ENCODE measurements at regions not wholly inside any gene's neighbourhood (a gene's known extent, or its start where the extent isn't known, plus 50 kb on each side); places are given as distances from the start of the nearest gene placed in this dataset.

DNA sequence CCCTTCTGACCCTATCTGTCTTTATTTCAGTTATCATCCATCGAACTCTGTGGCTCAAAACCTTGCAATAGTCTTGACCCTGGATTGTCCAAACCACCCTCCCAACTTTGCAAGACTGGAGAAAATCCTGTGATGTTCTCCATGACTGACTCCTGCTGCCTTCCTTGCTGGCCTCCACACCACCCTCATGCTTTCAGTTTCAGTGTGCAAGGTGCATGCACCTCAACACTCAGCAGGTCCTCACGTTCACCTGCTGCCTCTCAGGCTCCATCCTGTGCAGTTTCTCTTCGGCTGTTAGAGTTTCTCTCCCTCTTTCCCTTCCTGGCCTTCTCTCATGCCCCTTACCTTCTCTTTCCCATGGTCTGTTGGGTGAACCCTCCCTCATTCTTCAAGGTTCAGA lies 59.4 kb upstream of the ASIC2 start:
- no peak for DNase-seq (ENCODE audit: low read depth)

DNA sequence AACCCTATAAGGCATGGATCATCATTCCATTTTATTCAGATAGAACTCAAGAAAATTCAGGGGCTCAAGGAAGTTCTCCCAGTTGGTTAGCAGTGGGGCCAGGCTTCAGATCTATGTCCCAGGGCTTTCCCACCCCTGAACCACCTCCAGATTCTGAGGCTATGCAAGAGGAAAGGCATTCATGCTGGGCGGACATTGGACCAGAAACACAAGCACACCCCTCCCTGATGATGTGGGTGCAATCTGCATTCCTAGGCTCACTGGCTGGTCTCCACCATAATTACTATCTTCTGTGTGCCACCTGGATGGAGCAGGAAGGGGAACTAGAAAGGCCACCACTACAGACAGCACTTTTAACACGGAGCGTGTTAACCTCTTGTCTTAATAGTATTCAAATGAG lies 63.2 kb upstream of the ASIC2 start:
- DNase-seq (ENCODE audit: low read depth) = no peak

DNA sequence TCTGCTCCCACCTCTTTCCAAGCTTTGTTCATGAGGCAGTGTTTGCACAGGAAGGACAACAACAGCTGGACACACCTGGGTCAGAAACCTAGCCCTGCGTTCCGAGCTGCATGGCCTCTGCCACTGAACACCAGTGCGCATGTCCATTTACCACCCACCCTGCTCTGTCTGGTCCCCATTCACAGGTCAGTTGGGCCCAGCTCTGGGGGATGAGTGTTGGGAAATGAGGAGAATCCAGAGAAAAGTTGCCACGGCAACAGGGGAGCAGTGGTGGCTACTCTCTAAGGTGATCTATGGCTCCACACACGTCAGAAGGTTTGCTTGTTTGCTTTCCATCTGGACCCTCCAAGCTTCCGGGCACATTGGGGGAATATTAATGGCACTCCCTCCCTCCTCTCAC lies 70.4 kb upstream of the ASIC2 start:
- no peak for DNase-seq (ENCODE audit: low read depth)

DNA sequence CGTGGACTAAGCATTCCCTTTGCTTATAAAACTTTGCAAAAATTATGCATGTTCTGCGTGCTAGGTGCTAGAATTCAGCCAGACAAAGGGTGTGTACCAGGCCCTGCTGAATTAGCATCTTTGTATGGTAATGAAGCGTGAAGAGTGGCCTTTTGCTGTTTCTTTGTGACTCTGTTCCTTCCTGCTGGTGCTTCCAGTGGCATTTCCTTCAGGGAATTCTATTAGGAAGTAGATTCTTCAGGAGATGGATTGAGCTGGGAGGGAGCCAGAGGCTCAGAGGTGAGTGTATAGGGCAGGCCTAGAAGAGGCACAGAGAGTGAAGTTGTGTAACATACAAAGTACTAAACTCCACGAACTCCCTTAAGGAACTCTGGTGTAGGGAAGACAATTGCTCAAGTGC lies 73.9 kb upstream of the ASIC2 start:
- no peak for DNase-seq (ENCODE audit: low read depth)

DNA sequence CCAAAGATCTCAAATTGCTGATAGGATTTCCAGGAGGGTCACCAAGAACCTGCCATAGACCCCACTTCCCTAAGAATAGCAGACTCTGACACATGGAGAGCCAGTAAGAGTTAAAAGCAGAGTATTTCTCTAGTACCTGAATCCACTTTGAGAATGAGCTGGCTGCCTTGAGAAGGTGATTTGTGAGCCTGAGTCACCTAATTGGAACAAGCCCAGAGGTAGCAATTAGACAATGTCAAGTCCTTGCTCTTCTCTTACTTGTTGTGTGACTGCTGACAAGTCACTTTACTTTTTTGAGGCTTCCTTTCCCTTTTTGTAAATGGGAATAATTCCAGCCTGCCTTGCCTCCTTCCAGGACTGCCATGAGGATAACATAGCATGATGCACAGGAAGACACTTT lies 76.1 kb upstream of the ASIC2 start:
- DNase-seq (ENCODE audit: low read depth) = no peak

DNA sequence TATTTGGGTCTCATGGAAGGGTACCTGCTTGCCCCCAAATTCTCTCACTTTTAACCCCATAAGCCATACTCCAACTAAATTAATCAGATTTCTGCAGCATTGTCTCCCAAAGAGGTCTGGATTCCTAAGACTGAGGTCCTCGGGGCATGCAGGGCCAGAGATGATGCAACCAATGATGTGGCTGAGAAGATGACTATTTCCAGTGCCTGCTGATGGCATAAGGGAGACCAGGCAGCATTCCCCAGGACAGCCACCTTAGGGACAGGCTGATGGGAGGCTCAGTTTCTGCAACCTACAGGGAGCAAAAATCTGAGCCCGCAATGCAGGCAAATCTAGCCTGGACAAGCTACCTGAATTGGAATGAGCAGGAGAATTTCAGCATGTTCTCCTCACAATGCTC lies 76.8 kb upstream of the ASIC2 start:
- DNase-seq (ENCODE audit: low read depth) = no peak

DNA sequence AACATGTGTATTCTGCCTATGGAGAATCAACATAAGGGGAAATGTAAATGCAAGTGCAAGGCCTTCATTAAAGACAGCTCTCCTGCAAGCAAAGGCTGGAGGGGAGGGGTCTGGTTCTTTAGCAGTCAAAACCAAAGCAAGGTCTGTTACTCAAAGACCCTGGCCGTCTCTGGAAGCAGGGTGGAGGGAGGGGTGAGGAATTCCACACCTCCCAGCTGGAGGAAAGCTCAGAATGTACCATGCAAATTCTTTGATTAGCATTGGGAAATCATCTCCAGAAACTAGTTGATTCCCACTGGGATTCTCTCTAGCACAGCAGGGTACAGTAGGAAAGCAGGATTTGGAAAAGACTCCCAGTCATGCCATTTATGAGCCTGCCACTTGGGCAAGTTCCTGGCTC lies 77.3 kb upstream of the ASIC2 start:
- no peak for DNase-seq (ENCODE audit: low read depth)

DNA sequence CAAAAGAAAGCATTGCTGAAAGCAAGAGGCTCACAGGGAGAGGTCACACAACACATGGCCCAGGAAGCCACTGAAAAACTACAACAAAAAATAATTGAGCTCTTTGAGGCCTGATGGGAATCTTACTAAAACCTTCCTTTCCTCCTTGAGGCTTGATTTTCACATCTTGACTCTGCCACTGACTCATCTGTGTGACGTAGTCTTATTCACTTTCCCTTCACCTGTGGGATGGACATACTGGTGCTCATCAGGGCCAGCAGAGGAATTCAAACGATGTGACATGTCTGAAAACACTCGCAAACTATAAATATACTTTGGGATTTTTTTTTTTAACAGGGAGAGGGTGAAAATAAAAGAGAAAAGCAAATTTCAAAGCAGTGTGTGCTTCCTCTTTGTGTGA lies 78.3 kb upstream of the ASIC2 start:
- no peak for DNase-seq (ENCODE audit: low read depth)

DNA sequence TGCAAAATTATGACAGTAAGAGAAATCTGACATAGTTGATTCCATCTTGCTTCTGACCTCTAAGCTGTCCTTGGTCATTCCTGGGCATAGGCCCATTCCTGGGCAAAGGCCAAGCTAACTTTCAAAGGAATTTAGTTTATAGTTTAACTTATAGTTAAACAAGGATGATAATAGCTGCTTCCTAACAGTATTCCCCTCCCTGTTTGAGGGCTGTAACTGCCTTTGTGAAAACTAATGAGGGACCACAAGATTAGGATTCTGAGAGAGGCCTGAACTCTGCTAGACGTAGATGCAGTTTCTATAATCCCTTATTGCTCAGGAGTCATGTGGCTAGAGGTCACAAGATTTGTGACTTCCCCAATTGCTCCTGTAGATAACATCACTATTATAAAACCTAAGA lies 80.2 kb upstream of the ASIC2 start:
- no peak for DNase-seq (ENCODE audit: low read depth)

DNA sequence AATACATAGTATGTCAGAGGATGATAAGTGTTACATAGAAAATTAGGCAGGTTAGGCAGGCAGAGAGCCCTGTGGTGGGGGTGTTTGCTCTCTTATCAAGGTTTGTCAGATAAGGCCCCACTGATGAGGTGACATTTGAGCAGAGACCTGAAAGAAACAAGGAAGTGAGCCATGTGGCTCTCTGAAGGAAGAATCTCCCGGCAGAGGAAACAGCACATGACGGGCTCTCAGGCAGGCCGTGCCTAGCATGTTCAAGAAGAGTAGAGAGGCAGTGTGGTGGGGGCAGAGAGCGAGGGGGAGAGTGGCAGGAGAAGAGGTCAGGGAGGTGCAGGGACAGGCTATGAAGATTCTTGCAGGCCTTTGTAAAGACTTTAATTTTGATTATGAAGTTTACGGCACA lies 82.0 kb upstream of the ASIC2 start:
- DNase-seq (ENCODE audit: low read depth) = no peak

DNA sequence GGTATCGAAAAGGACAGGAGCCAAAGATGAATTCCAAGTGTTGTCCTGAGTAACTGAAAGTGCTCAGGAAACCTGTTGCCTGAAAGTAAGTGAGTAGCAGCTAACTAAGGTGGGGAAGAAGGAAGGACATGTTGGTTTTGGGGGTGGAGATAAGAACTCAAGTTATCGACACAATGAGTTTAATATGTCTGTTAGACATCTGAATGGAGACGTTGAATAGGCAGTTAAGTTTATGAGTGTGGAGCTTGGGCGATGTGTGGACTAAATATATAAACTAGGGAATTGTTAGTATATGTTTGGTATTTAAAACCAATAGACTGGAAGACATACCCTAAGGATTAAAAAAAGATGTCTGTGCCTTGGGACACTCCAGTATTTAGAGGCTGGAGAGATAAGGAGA lies 82.7 kb upstream of the ASIC2 start:
- DNase-seq (ENCODE audit: low read depth) = no peak

DNA sequence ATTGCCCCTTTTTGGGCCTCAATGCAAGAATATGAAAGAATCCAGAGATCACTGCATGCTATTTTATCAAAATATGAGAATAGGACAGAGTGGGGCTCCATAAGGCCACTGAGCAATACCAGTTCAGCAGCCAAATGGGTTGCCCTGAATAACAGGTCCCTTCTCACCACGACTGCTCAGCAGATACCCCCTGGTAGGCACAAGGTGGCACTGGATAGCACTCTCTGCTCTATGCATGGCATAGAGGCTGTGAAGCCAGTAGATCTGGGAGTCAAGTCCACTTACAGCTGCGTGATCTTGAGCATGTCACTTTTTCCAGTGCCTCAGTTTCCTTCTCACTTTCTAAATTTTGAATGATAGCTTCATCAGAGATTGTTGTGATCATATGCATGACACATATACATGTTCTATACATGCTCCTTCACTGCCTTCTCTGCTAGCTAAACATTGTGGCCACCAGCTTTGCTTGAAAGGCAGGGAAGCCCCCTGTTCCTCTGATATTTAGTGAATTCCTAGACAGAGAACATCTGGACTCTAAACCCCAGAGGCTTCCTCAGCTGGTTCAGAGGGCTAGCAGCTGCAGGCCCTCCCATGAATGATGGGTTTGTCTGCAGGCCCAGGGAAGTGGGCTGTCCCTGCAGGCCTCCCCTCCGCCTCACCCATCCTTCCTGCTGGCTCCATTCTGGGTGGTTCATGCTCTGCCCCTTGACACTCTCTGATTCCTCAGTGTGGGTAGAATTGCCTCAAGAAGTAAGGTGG lies 84.9 kb upstream of the ASIC2 start:
- DNase-seq (ENCODE audit: low read depth) = no peak

DNA sequence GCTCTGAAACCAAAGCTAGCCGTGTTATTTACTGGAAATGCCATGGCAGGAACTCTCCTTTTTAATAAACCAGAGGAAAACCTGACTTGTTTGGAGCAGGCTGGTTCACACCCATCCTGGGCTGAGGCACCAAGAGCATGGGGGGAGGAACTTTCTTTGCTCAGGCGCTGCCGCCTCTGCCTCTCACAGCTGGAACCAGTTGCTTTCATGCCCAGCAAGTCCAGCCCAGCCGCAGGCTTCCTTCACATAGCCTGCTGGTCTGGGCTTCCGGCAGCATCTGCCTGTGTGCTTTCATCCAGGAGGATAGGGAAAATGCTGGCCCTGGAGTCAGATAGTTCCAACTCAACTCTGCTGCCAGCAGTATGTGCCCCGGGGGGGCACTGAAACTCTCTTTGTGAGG lies 88.1 kb upstream of the ASIC2 start:
- no peak for DNase-seq (ENCODE audit: low read depth)

DNA sequence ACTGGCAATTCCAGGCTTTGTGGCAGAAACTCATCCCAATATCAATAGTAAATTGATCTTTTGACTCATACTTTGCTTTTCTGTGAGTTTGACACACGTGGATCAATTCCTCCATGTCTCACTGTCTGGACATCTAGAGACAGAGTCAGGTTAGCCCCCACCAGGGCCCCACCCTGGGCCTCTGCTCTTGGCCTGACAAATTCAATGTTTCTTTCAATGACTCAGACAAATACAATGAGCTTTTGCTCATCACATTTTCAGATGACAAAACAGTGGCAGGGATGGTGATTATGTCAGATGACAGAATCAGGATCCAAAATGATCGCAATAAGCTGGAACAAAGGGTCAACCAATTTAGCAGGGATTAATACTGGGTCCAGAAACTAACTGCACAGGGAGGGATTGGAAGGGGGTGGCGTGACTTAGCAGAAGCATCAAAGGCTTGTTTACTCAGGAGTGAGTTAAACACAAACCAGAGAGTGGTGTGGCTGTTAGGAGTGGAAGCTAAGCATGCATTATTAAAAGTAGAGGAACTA lies 90.5 kb upstream of the ASIC2 start:
- DNase-seq (ENCODE audit: low read depth) = no peak

DNA sequence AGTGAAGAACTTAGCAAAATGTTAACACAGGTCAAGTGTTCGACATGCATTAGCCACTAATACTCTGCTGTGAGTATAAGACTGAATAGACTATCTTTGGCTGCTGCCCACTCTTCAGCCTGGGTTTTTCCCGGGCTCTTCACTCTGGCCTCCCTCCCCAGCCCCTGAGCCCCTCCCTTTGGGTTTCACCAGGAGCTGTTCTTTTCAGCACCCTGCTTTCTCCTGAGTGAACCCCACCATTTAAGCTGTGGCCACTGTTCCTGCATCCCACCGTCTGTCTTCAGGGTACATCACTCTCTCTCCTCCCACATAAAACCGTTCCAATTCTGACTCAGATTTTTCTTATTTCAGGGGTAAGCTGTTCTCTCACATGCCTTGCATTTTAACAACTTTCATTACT lies 92.0 kb upstream of the ASIC2 start:
- no peak for DNase-seq (ENCODE audit: low read depth)

DNA sequence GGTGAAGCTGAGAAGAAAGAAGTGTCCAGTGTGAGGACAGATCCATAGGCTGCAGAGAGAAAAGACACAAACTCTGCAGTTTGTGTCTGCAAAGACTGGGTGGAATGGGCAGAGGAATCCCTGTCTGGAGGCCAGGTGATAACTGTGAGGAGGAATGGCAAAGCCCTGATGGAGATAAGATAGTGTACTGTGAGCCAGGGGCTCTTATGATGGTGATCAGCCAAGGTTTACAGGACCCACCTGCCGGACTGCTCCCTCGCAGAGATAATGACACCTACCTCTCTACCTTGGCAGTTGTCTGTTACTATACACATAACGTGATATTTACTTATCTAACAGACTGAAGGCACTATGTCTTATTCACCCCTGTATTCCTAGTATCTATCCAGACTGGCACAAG lies 92.6 kb upstream of the ASIC2 start:
- DNase-seq (ENCODE audit: low read depth) = no peak

DNA sequence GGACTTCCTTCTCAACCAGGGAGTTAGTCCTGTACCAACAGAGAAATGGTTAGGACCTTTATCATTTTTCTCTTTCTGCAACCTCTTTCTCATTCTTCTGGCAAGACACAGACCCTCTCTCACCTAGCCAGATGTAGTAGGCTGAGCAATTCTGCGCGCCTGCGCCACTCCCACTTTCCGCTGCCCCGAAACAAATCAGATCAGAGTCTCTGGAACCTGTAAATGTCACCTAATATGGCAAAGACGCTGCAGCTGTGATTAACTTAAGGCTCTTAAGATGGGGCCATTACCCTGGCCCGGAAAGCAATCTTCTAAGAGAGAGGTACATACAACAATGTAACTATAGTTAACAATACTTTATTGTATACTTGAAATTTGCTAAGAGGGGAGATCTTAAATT lies 94.3 kb upstream of the ASIC2 start:
- DNase-seq (ENCODE audit: low read depth) = no peak

DNA sequence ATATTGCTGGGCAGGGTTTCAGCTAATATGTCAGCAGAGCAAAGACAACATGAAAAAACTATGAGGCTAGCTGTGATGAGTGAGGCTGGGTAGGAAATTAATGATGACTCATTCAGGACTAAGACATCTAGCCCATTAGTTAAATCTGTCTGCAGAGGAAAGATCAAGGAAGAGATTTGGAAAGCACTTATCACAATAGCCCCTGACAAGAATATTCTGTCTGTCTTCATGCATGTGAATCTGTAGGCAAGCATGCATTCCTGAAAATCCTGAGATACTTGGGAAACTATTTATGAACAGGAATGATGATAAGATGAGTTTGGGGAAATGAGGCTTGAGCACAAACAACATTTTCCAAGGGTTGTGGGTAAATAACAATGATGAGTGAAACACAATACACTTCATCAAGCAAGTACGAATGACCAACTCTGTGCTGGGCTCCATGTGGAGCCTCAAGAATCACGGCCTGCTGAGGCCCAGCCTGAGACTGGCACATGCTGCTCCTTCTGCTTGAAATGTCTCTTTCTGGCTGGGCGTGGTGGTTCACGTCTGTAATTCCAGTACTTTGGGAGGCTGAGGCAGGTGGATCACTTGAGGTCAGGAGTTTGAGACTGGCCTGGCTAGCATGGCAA lies 96.5 kb upstream of the ASIC2 start:
- no peak for DNase-seq (ENCODE audit: low read depth)

DNA sequence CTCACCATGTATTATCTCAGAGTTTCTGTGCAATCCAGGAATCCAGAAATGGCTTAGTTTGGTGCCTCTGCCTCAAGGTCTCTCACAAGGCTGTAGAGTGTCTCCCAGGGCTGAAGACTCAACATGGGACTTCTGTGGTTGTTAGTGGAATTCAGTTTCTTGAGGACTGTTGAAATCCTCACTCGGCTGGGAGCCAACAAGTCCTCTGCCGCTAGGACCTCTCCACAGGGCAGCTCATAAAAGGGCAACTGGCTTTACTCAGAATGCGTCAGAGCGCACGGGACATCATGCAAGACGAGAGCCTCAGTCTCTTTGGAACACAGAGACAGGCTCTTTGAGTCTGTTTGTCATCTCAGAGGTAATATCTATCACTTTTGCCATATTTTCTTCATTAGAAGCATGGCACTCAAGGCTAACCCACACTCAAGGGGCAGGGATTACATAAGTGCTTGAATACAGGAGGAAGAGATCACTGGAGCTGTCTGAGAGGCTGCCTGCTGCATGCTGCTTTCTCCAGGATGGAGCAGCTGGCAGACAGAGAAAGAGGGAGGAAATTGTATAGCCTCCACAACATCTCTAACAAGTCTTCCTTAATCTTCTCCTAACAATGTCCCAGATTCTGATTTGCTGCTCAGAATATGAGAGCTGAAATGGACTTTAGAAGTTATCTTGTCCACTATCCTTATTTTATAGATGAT lies 97.5 kb upstream of the ASIC2 start:
- no peak for DNase-seq (ENCODE audit: low read depth)

DNA sequence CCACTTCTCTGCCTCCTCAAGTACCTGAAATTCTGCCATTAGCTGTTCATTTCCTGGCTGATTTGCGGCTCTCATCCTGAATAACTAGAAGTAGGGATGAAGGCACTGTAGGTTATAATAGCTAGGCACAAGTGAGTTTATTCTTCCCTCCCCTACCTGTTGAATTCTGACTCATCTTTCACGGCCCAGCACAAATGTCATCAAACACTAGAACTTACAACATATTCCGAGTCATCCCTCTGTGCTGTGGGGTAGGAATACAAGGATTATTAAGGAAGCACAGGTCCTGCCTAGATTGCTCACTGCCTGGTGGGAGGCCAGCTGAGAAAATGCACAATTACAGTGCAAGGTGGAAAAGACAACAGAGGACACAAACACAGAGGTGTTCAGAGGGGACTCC lies 103.7 kb upstream of the ASIC2 start:
- DNase-seq (ENCODE audit: low read depth) = no peak

DNA sequence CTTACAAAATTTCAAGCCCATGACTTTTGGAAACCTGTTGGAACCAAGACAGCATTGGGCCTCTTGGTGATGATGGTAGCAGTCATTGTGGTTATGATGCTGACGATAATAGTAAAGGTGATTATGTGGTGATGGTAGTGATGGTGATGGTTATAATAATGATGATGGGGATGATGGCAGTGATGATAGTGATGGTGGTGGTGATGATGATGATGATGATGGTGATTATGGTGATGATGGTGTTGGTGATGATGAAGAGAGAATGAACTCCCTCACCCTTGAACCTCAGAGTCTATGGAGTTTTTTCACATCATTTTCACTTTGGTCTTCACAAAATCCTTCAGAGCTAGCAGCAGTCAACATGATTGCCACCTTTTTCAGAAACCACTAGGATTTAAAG lies 105.3 kb upstream of the ASIC2 start:
- no peak for DNase-seq (ENCODE audit: low read depth)

DNA sequence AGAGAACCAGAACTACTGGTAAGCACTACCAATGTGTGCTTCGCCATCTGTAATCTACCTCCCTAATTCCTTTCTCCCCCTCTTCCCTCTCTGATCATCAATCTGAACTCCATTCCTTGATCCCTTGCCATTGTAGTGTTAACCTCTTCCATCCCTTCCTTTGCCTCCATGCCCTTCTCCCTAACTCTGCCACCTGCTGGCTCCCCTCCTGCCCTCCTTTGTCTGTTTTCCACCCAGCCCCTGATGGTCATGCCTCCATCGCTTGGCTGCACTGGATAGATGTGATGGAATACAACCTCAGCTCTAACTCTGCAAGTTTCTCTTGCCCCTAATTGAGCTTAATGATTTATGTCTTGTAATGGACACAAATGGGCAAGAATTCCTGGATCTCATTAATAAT lies 108.2 kb upstream of the ASIC2 start:
- no peak for DNase-seq (ENCODE audit: low read depth)

DNA sequence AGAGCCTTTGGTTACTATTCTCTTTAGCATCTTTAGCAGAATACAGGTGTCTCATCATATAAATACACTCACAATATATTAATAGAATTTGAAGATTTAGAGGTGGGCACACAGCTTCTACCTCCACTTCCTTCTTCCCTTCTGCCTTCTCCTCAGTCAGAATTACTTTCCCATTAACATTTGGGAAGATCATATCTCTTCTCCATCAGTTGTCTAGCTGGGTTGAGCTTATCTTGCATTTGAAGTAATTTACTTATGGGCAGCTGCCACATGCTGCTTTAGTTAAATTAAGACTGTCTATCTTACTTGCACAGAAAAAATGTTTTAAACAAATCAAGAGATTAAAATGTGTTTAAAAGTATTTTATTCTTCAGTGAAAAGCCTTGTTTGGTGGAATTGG lies 110.1 kb upstream of the ASIC2 start:
- DNase-seq (ENCODE audit: low read depth) = no peak

Data from stimulated activated CD8-positive, alpha-beta memory T cell treated with anti-CD3 and anti-CD28 coated beads, Interleukin-7, amount 100 ng/mL, for 24 hours (primary cell).